VCaP (cell line): ENCODE measurements at regions not wholly inside any gene's neighbourhood (a gene's known extent, or its start where the extent isn't known, plus 50 kb on each side); places are given as distances from the start of the nearest gene placed in this dataset.
"Not testable (repeated sequence)": the region's sequence is repeated elsewhere in the genome, so short reads cannot be mapped to it uniquely, and the experiment has no call there.

Experiments used
- H3K27ac ChIP-seq: fragments of 450-650 bp; 2 replicates; pipeline ENCODE4 v1.5.1; 2017
- TF ChIP-seq, protein P1 (sequence below): fragments of 450-650 bp; conservative IDR thresholded peaks from 2 replicates; pipeline ENCODE4 v1.5.1; 2017; ENCODE audit warnings: mild to moderate bottlenecking, moderate library complexity

- TF ChIP-seq, protein P1, sequence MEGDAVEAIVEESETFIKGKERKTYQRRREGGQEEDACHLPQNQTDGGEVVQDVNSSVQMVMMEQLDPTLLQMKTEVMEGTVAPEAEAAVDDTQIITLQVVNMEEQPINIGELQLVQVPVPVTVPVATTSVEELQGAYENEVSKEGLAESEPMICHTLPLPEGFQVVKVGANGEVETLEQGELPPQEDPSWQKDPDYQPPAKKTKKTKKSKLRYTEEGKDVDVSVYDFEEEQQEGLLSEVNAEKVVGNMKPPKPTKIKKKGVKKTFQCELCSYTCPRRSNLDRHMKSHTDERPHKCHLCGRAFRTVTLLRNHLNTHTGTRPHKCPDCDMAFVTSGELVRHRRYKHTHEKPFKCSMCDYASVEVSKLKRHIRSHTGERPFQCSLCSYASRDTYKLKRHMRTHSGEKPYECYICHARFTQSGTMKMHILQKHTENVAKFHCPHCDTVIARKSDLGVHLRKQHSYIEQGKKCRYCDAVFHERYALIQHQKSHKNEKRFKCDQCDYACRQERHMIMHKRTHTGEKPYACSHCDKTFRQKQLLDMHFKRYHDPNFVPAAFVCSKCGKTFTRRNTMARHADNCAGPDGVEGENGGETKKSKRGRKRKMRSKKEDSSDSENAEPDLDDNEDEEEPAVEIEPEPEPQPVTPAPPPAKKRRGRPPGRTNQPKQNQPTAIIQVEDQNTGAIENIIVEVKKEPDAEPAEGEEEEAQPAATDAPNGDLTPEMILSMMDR: no peak
- H3K27ac ChIP-seq: no peak overlapping the region
Measured at GRCh38 chr13:58474581-58474980, 843.0 kb downstream of the PCDH17 start.

DNA sequence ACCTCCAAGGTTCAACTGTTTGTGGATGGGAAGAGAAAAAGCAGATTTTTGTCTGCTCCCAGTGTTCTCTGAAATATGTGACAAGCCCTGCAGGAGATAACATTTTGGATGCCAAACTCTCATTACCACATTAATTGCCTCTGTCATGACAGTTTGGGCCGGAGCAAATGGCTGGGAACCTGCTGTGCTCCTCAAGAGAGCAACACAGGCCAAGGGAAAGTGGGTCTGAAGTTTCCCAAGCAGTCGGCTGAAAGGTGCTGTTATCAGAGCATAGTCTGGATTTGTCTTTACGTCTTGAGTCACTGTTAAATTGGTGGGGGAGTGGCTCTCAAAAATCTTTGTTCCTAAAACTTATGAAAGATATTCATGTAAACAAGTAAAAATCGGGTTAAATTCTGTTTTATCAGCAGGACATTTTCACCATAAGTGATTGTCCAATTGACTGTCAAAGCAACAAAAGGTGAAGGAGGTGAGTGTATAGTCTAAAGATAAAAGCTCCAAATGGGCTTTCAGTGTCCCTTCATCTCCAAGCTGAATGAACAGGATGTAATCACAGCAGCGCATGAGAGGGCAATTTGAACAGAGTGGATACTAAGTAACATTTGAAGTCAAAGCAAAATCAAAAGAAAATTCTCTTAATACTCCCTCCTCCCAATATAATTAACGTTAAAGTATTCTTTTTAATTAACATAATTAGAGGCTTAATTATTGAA is 844.8 kb downstream of the PCDH17 start:
- no peak overlapping the region for H3K27ac ChIP-seq
- TF ChIP-seq, protein P1: no peak

GRCh38 chr13:58478858-58479257 is 847.3 kb downstream of the PCDH17 start:
- no peak overlapping the region for H3K27ac ChIP-seq
- TF ChIP-seq, protein P1: no peak

DNA sequence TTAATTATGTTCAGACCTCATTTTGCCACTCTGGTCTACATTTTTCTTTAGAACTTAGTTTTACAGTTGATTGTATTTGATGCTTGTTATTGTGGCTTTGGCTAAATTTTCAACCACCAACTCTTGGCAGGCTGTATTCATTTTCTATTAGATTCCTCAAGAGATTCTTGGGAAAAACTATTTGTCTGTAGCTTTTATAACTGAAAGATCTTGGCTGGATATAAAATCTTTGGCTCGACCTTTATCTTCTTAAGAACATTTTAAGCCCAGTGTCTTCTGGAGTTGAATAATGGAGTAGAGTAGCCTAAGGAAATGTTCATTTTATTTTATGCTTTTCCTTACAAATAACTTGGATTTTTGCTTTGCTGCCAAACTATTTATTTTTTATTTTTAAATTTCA is 848.5 kb downstream of the PCDH17 start:
- H3K27ac ChIP-seq: no peak overlapping the region
- TF ChIP-seq, protein P1: no peak

- TF ChIP-seq, protein P1: no peak
- H3K27ac ChIP-seq: no peak overlapping the region
Measured at GRCh38 chr13:58488251-58488650, 856.7 kb downstream of the PCDH17 start.

DNA sequence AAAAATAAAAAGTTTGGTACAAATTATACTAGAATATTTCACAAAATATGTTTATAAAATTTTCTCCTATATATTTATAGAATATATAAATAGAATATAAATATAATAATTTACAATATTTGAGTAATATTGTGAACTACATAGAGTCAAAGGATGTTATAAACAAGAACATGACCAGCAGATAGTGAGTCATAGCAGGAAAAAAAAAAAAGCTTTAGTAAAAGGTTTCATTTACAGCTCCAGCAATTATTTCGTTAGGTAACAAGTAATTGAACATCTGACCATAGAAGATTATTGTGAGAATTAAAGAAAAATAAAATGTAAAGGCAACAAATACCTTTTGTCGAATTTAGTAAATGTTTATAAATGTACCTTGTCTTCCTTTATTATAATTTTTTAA is 864.1 kb downstream of the PCDH17 start:
- H3K27ac ChIP-seq: no peak overlapping the region
- TF ChIP-seq, protein P1: no peak

DNA sequence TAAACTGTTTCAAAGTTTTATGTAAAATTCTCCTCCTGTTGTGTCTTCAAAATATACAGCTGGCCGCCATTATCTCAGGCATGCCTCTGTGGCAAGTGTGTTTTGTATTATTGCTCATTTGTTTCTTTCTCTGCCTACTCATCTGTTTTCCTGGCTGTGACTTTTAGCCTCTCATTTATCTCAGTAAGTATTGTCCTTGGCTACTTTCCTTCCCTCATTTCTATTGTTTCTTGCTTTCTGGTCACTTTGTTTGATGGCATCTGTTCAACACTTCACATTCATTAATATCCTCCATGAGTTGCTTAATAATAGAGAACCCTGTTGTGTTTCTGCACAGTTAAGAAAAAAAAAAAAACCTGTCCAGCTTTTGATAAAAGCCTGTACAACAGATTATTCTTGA is 869.4 kb downstream of the PCDH17 start:
- TF ChIP-seq, protein P1: no peak
- no peak overlapping the region for H3K27ac ChIP-seq

- not testable (repeated sequence) for H3K27ac ChIP-seq
Measured at GRCh38 chr13:58504202-58504700, 872.7 kb downstream of the PCDH17 start.

- H3K27ac ChIP-seq: not testable (repeated sequence)
Measured at GRCh38 chr13:58505262-58505920, 873.8 kb downstream of the PCDH17 start.
